Kidney tubule cell (primary cell): ENCODE measurements at regions not wholly inside any gene's neighbourhood (a gene's known extent, or its start where the extent isn't known, plus 50 kb on each side); places are given as distances from the start of the nearest gene placed in this dataset.

Experiments used
- DNase-seq: peaks from one replicate; pipeline ENCODE4 v3.0.0-alpha.2; 2018; ENCODE audit warnings: low spot score

- DNase-seq: no peak
Observed at GRCh38 chr13:111476197-111476596, 155.8 kb downstream of the TEX29 start.

- no peak for DNase-seq
Observed at GRCh38 chr13:111479412-111479811, 159.0 kb downstream of the TEX29 start.

- DNase-seq: no peak
Observed at GRCh38 chr13:111480503-111480902, 160.1 kb downstream of the TEX29 start.

- DNase-seq: no peak
Observed at GRCh38 chr13:111480976-111481375, 160.5 kb downstream of the TEX29 start.

- no peak for DNase-seq
Observed at GRCh38 chr13:111482126-111482525, 161.7 kb downstream of the TEX29 start.

- no peak for DNase-seq
Observed at GRCh38 chr13:111482806-111483620, 162.6 kb downstream of the TEX29 start.

- no peak for DNase-seq
Observed at GRCh38 chr13:111483621-111483987, 163.2 kb downstream of the TEX29 start.

- no peak for DNase-seq
Observed at GRCh38 chr13:111484141-111484925, 163.9 kb downstream of the TEX29 start.

GRCh38 chr13:111484959-111485358, 164.5 kb downstream of the TEX29 start:
- DNase-seq: no peak

GRCh38 chr13:111485491-111486250, 165.2 kb downstream of the TEX29 start:
- DNase-seq: no peak

- DNase-seq: no peak
Observed at GRCh38 chr13:111486331-111486730, 165.9 kb downstream of the TEX29 start.

GRCh38 chr13:111486801-111487200, 166.4 kb downstream of the TEX29 start:
- DNase-seq: no peak

- no peak for DNase-seq
Observed at GRCh38 chr13:111488486-111489132, 168.2 kb downstream of the TEX29 start.

GRCh38 chr13:111489301-111489700, 168.9 kb downstream of the TEX29 start:
- DNase-seq: no peak

- DNase-seq: no peak
Observed at GRCh38 chr13:111490611-111491010, 170.2 kb downstream of the TEX29 start.

GRCh38 chr13:111491021-111491420, 170.6 kb downstream of the TEX29 start:
- DNase-seq: no peak

GRCh38 chr13:111491659-111492058, 171.2 kb downstream of the TEX29 start:
- no peak for DNase-seq

GRCh38 chr13:111492341-111492950, 172.0 kb downstream of the TEX29 start:
- no peak for DNase-seq

GRCh38 chr13:111492958-111493357, 172.5 kb downstream of the TEX29 start:
- DNase-seq: no peak

GRCh38 chr13:111493468-111493867, 173.0 kb downstream of the TEX29 start:
- DNase-seq: no peak

GRCh38 chr13:111494641-111495040, 174.2 kb downstream of the TEX29 start:
- no peak for DNase-seq
